ENCODE measurements at regions not wholly inside any gene's neighbourhood (a gene's known extent, or its start where the extent isn't known, plus 50 kb on each side); places are given as distances from the start of the nearest gene placed in this dataset.

GRCh38 chr10:130958981-130959751, 352.4 kb downstream of the TCERG1L start:
- H3K9me3 ChIP-seq (ENCODE audit: insufficient read depth, low read length) = no peaks in the 10 kb centered on the region

GRCh38 chr10:130959752-130960195, 351.7 kb downstream of the TCERG1L start:
- Histone ChIP-seq H3K27ac (ENCODE audit: low read length) (no peak overlapping the region), H3K4me3 (ENCODE audit: low read length) (no peak overlapping the region)
- TF ChIP-seq CTCF (IDR thresholded peaks at IDR 0.05; ENCODE audit: low read depth, low read length) (no peak), EZH2phosphoT487 (IDR thresholded peaks at IDR 0.05; ENCODE audit: low read depth) (no peak)

More at GRCh38 chr10:130958981-130959751, 352.4 kb downstream of the TCERG1L start:
- H3K27ac ChIP-seq (ENCODE audit: low read length) = no peak overlapping the region
- H3K79me2 ChIP-seq (ENCODE audit: low read length) = no peaks in the 10 kb centered on the region
- no peaks in the 10 kb centered on the region for H3K36me3 ChIP-seq (replicated peaks; ENCODE audit: low read depth, low read length)
- no peaks in the 10 kb centered on the region for H3K27me3 ChIP-seq (ENCODE audit: low read depth, low read length)
- H3K4me2 ChIP-seq (ENCODE audit: low read length) = no peak overlapping the region
- no peak for TF ChIP-seq CTCF (IDR thresholded peaks at IDR 0.05; ENCODE audit: low read depth, low read length)
- TF ChIP-seq EZH2phosphoT487 (IDR thresholded peaks at IDR 0.05; ENCODE audit: low read depth) = no peak
- no peaks in the 10 kb centered on the region for H3K4me1 ChIP-seq (ENCODE audit: low read length)
- H3K4me3 ChIP-seq (ENCODE audit: low read length) = no peak overlapping the region
- no peak overlapping the region for H3K9ac ChIP-seq (ENCODE audit: low read length)
- no peak overlapping the region for H2AFZ ChIP-seq (ENCODE audit: low read depth, low read length)
- no peaks in the 10 kb centered on the region for H4K20me1 ChIP-seq (ENCODE audit: insufficient read depth, low read length)

GRCh38 chr10:130960531-130960930, 351.0 kb downstream of the TCERG1L start:
- H3K4me3 ChIP-seq (ENCODE audit: low read length) = no peak overlapping the region
- no peaks in the 10 kb centered on the region for H3K27me3 ChIP-seq (ENCODE audit: low read depth, low read length)
- no peak overlapping the region for H3K4me2 ChIP-seq (ENCODE audit: low read length)
- no peaks in the 10 kb centered on the region for H3K79me2 ChIP-seq (ENCODE audit: low read length)
- H3K36me3 ChIP-seq (replicated peaks; ENCODE audit: low read depth, low read length) = no peaks in the 10 kb centered on the region
- no peak overlapping the region for H2AFZ ChIP-seq (ENCODE audit: low read depth, low read length)
- H3K27ac ChIP-seq (ENCODE audit: low read length) = no peak overlapping the region
- no peaks in the 10 kb centered on the region for H3K4me1 ChIP-seq (ENCODE audit: low read length)
- no peaks in the 10 kb centered on the region for H3K9me3 ChIP-seq (ENCODE audit: insufficient read depth, low read length)
- H3K9ac ChIP-seq (ENCODE audit: low read length) = no peak overlapping the region
- TF ChIP-seq CTCF (IDR thresholded peaks at IDR 0.05; ENCODE audit: low read depth, low read length) (no peak), EZH2phosphoT487 (IDR thresholded peaks at IDR 0.05; ENCODE audit: low read depth) (no peak)
- no peaks in the 10 kb centered on the region for H4K20me1 ChIP-seq (ENCODE audit: insufficient read depth, low read length)

More at GRCh38 chr10:130959752-130960195, 351.7 kb downstream of the TCERG1L start:
- Histone ChIP-seq H3K27me3 (ENCODE audit: low read depth, low read length) (no peaks in the 10 kb centered on the region), H3K79me2 (ENCODE audit: low read length) (no peaks in the 10 kb centered on the region), H3K36me3 (replicated peaks; ENCODE audit: low read depth, low read length) (no peaks in the 10 kb centered on the region), H3K4me2 (ENCODE audit: low read length) (no peak overlapping the region), H3K9me3 (ENCODE audit: insufficient read depth, low read length) (no peaks in the 10 kb centered on the region), H3K9ac (ENCODE audit: low read length) (no peak overlapping the region), H2AFZ (ENCODE audit: low read depth, low read length) (no peak overlapping the region), H3K4me1 (ENCODE audit: low read length) (no peaks in the 10 kb centered on the region), H4K20me1 (ENCODE audit: insufficient read depth, low read length) (no peaks in the 10 kb centered on the region)

GRCh38 chr10:130961506-130962239, 349.8 kb downstream of the TCERG1L start:
- no peak overlapping the region for H3K9ac ChIP-seq (ENCODE audit: low read length)
- no peak overlapping the region for H3K4me3 ChIP-seq (ENCODE audit: low read length)
- H4K20me1 ChIP-seq (ENCODE audit: insufficient read depth, low read length) = no peaks in the 10 kb centered on the region
- no peak overlapping the region for H2AFZ ChIP-seq (ENCODE audit: low read depth, low read length)
- H3K27me3 ChIP-seq (ENCODE audit: low read depth, low read length) = no peaks in the 10 kb centered on the region
- H3K4me2 ChIP-seq (ENCODE audit: low read length) = no peak overlapping the region
- H3K9me3 ChIP-seq (ENCODE audit: insufficient read depth, low read length) = no peaks in the 10 kb centered on the region
- no peaks in the 10 kb centered on the region for H3K79me2 ChIP-seq (ENCODE audit: low read length)
- TF ChIP-seq EZH2phosphoT487 (IDR thresholded peaks at IDR 0.05; ENCODE audit: low read depth) (no peak), CTCF (IDR thresholded peaks at IDR 0.05; ENCODE audit: low read depth, low read length) (no peak)
- H3K4me1 ChIP-seq (ENCODE audit: low read length) = no peaks in the 10 kb centered on the region
- no peaks in the 10 kb centered on the region for H3K36me3 ChIP-seq (replicated peaks; ENCODE audit: low read depth, low read length)
- H3K27ac ChIP-seq (ENCODE audit: low read length) = no peak overlapping the region

Data from OCI-LY3 (cell line).